Osteocyte (in vitro differentiated cells): ENCODE measurements at regions not wholly inside any gene's neighbourhood (a gene's known extent, or its start where the extent isn't known, plus 50 kb on each side); places are given as distances from the start of the nearest gene placed in this dataset.

Experiments used
- DNase-seq: peaks from one replicate; pipeline ENCODE4 v3.0.0; 2021; ENCODE audit warnings: mixed read lengths; ENCODE audit not compliant: unreplicated experiment; ENCODE audit errors: extremely low spot score
- H3K27ac Mint-ChIP-seq: one replicate; pipeline ENCODE4 v1.8.0; 2021; ENCODE audit warnings: mild to moderate bottlenecking, mixed read lengths; ENCODE audit not compliant: unreplicated experiment
- H3K27me3 Mint-ChIP-seq: one replicate; pipeline ENCODE4 v1.8.0; 2021; ENCODE audit warnings: mixed read lengths; ENCODE audit not compliant: unreplicated experiment
- H3K36me3 Mint-ChIP-seq: one replicate; pipeline ENCODE4 v1.8.0; 2021; ENCODE audit warnings: mixed read lengths; ENCODE audit not compliant: unreplicated experiment
- H3K4me1 Mint-ChIP-seq: one replicate; pipeline ENCODE4 v1.8.0; 2021; ENCODE audit warnings: mixed read lengths; ENCODE audit not compliant: unreplicated experiment
- H3K4me3 Mint-ChIP-seq: one replicate; pipeline ENCODE4 v1.8.0; 2021; ENCODE audit warnings: mild to moderate bottlenecking, moderate library complexity, mixed read lengths; ENCODE audit not compliant: unreplicated experiment
- H3K9me3 Mint-ChIP-seq: one replicate; pipeline ENCODE4 v1.8.0; 2021; ENCODE audit warnings: mixed read lengths; ENCODE audit not compliant: unreplicated experiment
- TF ChIP-seq, protein P1 (sequence below): fragments of 200-600 bp; sonication (generic); IDR thresholded peaks from 2 replicates; pipeline ENCODE4 v1.5.0; 2021; ENCODE audit warnings: antibody characterized with exemption, mild to moderate bottlenecking, moderate library complexity

DNA sequence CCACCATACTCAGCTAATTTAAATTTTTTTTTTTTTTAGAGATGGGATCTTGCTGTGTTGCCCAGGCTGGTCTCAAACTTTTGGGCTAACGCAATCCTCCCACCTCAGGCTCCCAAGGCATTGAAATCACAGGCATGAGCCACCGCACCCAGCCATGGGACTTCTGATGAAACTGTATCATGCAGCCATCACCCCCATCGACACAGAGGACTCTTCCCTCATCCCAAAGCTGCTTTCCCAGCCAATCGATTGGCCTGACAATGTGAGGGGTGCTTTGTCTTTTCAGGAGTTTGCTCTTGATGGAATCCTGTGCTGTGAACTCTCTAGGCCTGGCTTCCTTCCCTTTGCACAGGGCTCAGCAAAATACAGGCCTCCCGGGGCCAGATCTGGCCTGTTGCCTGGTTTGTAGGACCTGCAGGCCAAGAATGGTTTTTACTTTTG is 59.6 kb upstream of the NCOR2 start:
- Mint-ChIP-seq H3K27me3 (no peaks in the 10 kb centered on the region), H3K27ac (peak overlapping the region; percentile 74), H3K9me3 (peaks cover 4% of the 10 kb centered on the region), H3K4me1 (peaks cover 37% of the 10 kb centered on the region), H3K4me3 (no peak overlapping the region), H3K36me3 (no peaks in the 10 kb centered on the region)
- TF ChIP-seq, protein P1, sequence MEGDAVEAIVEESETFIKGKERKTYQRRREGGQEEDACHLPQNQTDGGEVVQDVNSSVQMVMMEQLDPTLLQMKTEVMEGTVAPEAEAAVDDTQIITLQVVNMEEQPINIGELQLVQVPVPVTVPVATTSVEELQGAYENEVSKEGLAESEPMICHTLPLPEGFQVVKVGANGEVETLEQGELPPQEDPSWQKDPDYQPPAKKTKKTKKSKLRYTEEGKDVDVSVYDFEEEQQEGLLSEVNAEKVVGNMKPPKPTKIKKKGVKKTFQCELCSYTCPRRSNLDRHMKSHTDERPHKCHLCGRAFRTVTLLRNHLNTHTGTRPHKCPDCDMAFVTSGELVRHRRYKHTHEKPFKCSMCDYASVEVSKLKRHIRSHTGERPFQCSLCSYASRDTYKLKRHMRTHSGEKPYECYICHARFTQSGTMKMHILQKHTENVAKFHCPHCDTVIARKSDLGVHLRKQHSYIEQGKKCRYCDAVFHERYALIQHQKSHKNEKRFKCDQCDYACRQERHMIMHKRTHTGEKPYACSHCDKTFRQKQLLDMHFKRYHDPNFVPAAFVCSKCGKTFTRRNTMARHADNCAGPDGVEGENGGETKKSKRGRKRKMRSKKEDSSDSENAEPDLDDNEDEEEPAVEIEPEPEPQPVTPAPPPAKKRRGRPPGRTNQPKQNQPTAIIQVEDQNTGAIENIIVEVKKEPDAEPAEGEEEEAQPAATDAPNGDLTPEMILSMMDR, result no peak
- no peak for DNase-seq

DNA sequence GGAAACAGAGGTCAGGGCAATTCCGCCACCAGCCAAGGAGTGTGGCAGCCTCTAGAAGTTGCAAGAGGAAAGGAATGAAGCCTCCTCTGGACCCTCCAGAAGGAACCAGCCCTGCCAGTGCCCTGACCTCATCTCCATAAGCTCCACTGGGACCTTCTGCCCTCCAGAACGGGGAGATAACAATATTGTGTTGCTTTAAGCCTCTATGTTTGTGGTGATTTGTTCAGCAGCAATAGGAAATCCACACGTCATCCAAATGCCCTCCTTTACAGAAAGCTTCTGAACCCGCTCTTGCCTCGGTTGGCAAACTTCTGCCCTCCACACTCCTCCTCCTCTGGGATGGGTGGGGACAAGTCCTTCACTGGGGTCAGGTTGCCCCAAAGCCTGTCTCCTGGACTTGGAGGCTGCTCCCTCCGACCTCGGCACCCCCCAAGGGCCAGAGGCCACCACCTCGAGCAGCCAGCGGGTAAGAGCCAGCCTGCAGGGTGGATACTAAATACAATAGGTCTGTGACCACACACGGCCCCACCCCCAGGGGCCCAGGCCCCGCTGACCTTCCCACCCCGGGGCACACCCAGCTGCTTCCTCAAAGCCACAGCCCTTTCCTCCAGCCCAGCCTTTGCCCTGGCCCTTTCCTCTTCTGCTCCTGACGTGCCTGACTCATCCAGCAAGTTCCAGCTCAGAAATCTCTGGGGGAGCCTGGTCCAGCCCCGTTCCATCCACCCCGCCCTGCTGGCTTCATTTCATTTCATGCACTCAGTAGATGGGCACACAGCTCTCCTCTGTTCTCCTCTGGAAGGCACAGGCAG is 58.7 kb upstream of the NCOR2 start:
- no peak overlapping the region for H3K4me3 Mint-ChIP-seq
- peak overlapping the region; percentile 74 for H3K27ac Mint-ChIP-seq
- H3K4me1 Mint-ChIP-seq, result peaks cover 37% of the 10 kb centered on the region
- DNase-seq, result peak; percentile 87
- peaks cover 4% of the 10 kb centered on the region for H3K9me3 Mint-ChIP-seq
- TF ChIP-seq, protein P1, result no peak
- H3K27me3 Mint-ChIP-seq, result no peaks in the 10 kb centered on the region
- H3K36me3 Mint-ChIP-seq, result no peaks in the 10 kb centered on the region

DNA sequence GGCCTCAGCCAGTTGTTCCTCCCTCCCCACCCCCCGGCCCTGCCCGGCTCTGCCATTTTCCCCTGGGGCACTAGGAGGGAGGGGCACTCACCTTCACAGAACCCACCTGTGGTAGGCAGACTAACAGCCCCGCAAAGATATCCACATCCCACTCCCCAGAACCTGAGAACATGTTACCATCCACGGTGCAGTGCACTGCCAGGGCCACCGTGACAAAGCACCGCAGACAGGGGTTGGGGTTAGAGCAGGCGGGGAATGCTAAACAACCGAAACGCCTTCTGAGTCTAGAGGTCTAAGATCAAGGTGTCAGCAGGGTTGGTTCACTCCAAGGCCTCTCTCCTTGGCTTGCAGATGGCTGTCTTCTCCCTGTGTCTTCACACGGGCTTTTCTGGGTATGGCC is 57.4 kb upstream of the NCOR2 start:
- no peaks in the 10 kb centered on the region for H3K27me3 Mint-ChIP-seq
- H3K36me3 Mint-ChIP-seq, result no peaks in the 10 kb centered on the region
- no peak overlapping the region for H3K4me3 Mint-ChIP-seq
- TF ChIP-seq, protein P1, result no peak
- peaks cover 27% of the 10 kb centered on the region for H3K4me1 Mint-ChIP-seq
- no peak overlapping the region for H3K27ac Mint-ChIP-seq
- H3K9me3 Mint-ChIP-seq, result peaks cover 4% of the 10 kb centered on the region
- DNase-seq, result no peak

DNA sequence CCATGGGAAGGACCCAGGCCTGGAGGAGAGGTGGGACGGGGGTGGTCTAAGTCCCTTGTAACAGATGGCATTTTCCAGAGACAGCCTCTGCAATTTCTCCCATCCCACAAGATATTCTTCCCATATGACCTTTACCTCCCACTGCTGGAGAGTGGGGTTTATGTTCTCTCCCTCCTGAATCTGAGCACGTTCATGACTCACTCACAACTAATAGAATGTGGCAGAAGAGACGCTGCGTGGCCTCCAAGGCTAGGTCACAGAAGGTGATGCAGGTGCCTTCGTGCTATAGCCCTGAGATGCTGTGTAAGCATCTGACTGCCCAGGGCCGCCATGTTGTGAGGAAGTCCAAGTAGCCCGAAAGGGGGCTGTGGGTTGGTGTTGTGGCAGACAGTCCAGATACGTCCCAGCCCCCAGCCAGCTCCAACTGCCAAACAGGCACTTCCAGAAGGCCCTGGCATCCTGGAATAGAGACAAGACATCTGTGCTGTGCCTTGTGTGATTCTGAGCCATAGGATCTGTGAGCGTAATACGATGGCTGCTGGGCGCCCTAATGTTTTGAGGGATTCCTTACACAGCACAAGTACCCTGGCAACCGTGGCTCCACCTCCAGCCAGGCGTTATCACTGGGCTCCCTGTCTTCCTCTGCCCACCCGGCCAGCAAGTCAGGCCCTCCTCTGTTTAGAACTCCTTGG is 56.1 kb upstream of the NCOR2 start:
- H3K4me1 Mint-ChIP-seq, result peaks cover 26% of the 10 kb centered on the region
- DNase-seq, result no peak
- no peak overlapping the region for H3K4me3 Mint-ChIP-seq
- no peak overlapping the region for H3K27ac Mint-ChIP-seq
- TF ChIP-seq, protein P1, result no peak
- peaks cover 4% of the 10 kb centered on the region for H3K9me3 Mint-ChIP-seq
- peaks cover under 1% of the 10 kb centered on the region for H3K27me3 Mint-ChIP-seq
- no peaks in the 10 kb centered on the region for H3K36me3 Mint-ChIP-seq

DNA sequence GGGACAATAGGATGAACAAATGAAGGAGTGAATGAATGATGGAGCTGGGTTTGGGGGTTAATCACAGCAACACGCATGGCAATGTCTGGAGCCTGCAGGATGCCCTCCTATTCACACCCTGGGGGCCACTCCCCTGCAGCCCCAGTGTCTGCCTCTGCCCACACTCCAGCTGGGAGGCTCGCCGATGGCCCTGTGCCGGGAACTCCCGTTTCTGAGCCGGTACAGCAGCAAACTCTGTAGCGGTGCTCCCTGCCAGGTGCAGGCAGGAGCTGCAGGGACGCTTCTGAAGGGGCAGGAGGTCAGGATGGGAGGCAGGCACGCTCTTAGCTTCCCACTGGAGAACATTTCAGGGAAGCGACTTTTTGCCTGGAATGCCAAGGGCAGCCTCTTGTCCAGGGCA is 55.4 kb upstream of the NCOR2 start:
- no peak overlapping the region for H3K27ac Mint-ChIP-seq
- peaks cover 23% of the 10 kb centered on the region for H3K4me1 Mint-ChIP-seq
- TF ChIP-seq, protein P1, result no peak
- no peak for DNase-seq
- H3K27me3 Mint-ChIP-seq, result peaks cover 6% of the 10 kb centered on the region
- no peak overlapping the region for H3K4me3 Mint-ChIP-seq
- H3K36me3 Mint-ChIP-seq, result no peaks in the 10 kb centered on the region
- H3K9me3 Mint-ChIP-seq, result peaks cover 4% of the 10 kb centered on the region
